ENCODE measurements at regions not wholly inside any gene's neighbourhood (a gene's known extent, or its start where the extent isn't known, plus 50 kb on each side); places are given as distances from the start of the nearest gene placed in this dataset.

- Histone ChIP-seq H2BK5ac (ENCODE audit: insufficient read length, low read length) (no peak overlapping the region), H4K91ac (ENCODE audit: insufficient read length, low read depth, low read length) (no peak overlapping the region), H2AFZ (ENCODE audit: low read length) (no peak overlapping the region), H3K27me3 (ENCODE audit: insufficient read depth, low read length) (no peaks in the 10 kb centered on the region), H3K9ac (ENCODE audit: extremely low read depth, insufficient read length, low read length) (no peak overlapping the region), H3K14ac (ENCODE audit: insufficient read depth, low read length) (no peak overlapping the region), H2BK120ac (ENCODE audit: low read depth, low read length, poor library complexity, severe bottlenecking) (no peak overlapping the region), H2BK20ac (ENCODE audit: low read depth, low read length, poor library complexity, severe bottlenecking) (no peak overlapping the region), H3K23me2 (ENCODE audit: insufficient read length, low read depth, low read length, poor library complexity, severe bottlenecking) (no peaks in the 10 kb centered on the region), H4K20me1 (ENCODE audit: control insufficient read depth, insufficient read depth, insufficient read length) (no peaks in the 10 kb centered on the region), H3K79me2 (ENCODE audit: insufficient read depth, low read length) (no peaks in the 10 kb centered on the region), H3K4me2 (ENCODE audit: insufficient read depth, insufficient read length, low read length) (no peak overlapping the region), H3T11ph (ENCODE audit: low read length) (no peak overlapping the region), H4K5ac (ENCODE audit: insufficient read length, low read depth, low read length) (no peak overlapping the region), H3K9me3 (ENCODE audit: control insufficient read depth, low read depth, low read length) (no peaks in the 10 kb centered on the region), H4K8ac (replicated peaks; ENCODE audit: insufficient read length, low read depth, low read length) (no peak overlapping the region), H3K4me1 (ENCODE audit: insufficient read depth, low read length) (no peaks in the 10 kb centered on the region), H3K27ac (ENCODE audit: insufficient read length, low read depth, low read length) (no peak overlapping the region), H2BK15ac (ENCODE audit: low read depth, low read length) (no peak overlapping the region), H3K79me1 (ENCODE audit: insufficient read depth, low read depth, low read length, poor library complexity, severe bottlenecking) (no peaks in the 10 kb centered on the region), H3K4ac (ENCODE audit: low read depth, low read length) (no peak overlapping the region), H3K56ac (ENCODE audit: insufficient read length, low read depth, low read length) (no peak overlapping the region), H2BK12ac (ENCODE audit: insufficient read length, low read depth, low read length) (no peak overlapping the region), H3K23ac (ENCODE audit: insufficient read length, low read depth, low read length) (no peak overlapping the region), H3K18ac (ENCODE audit: insufficient read length, low read depth, low read length) (no peak overlapping the region), H2AK5ac (ENCODE audit: insufficient read length, low read length) (no peak overlapping the region)
- DNase-seq, result no peak
- WGBS (ENCODE audit: extremely low coverage, insufficient read length, low lambda C conversion rate), result no CpG with 5 or more reads among the region's 1 CpG
- H3K4me1 Mint-ChIP-seq, result no peaks in the 10 kb centered on the region
- H3K27ac Mint-ChIP-seq, result no peak overlapping the region
- no peaks in the 10 kb centered on the region for H3K9me3 Mint-ChIP-seq
- no peaks in the 10 kb centered on the region for H3K36me3 Mint-ChIP-seq (ENCODE audit: insufficient read depth in 1 of 3, low read depth in 3 of 3)
- H3K4me3 Mint-ChIP-seq, result no peak overlapping the region
- H3K27me3 Mint-ChIP-seq (ENCODE audit: low read depth), result no peaks in the 10 kb centered on the region; the same call in 1 of the 2 replicates
- no peak for TF ChIP-seq CTCF (conservative IDR thresholded peaks at IDR 0.05)
Measured at GRCh38 chr4:14894392-14895292, 107.6 kb upstream of the CPEB2 start.

Measured in H9 (cell line).